GM15510 (cell line): ENCODE measurements at regions not wholly inside any gene's neighbourhood (a gene's known extent, or its start where the extent isn't known, plus 50 kb on each side); places are given as distances from the start of the nearest gene placed in this dataset.

Source experiments
- POLR2A ChIP-seq: IDR thresholded peaks from 3 replicates; pipeline ENCODE4 v1.6.1; 2011; ENCODE audit warnings: borderline replicate concordance; ENCODE audit not compliant: insufficient read length; ENCODE audit errors: extremely low read depth

DNA sequence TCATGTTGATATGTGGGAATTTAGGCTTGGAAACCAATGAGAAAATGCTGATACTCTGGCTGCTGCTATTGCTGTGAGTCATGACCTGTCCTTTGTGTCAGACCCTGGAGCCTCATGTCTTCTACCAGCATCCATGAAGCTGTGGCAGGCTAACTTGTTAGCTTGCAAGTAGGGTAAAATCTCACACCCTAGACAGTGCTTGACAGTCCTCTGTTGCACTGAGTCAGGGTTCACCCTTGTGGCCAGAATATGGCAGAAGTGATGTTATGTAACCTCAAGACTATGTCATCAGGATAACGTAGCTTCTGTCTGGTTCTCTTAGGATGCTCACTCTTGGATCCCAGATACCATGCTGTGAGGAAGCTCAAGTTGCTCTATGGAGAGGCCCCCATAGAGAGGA is 110.8 kb downstream of the LHX2 start:
- TF ChIP-seq POLR2A = no peak

DNA sequence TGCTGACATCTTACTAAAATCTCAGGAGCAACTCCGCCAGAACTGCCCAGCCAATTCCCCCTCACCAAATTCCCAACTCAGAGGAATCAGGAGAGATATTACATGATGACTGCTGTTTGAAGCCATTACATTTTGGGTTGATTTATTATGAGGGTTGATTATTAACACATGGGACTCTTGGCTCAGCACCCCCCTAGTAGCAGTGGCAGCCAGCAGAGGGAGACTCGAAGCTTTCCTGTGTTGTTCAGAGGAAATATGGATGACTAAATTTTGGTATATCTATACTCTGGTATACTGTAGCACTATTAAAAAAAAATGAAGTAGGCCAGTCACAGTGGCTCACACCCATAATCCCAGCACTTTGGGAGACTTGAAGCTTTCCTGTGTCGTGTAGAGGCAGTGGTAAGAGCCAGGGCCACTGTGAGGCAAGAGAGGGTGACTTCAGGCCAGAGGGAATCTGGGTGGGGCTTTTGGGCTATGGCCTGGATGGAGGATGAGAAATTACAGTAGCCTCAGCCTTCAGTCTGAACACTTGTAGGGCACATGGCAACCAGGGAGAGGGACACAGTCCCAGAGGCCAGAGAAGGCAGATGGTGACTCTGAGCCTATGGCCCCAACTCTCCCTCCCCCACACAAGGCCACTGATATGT is 111.4 kb downstream of the LHX2 start:
- TF ChIP-seq POLR2A = no peak

DNA sequence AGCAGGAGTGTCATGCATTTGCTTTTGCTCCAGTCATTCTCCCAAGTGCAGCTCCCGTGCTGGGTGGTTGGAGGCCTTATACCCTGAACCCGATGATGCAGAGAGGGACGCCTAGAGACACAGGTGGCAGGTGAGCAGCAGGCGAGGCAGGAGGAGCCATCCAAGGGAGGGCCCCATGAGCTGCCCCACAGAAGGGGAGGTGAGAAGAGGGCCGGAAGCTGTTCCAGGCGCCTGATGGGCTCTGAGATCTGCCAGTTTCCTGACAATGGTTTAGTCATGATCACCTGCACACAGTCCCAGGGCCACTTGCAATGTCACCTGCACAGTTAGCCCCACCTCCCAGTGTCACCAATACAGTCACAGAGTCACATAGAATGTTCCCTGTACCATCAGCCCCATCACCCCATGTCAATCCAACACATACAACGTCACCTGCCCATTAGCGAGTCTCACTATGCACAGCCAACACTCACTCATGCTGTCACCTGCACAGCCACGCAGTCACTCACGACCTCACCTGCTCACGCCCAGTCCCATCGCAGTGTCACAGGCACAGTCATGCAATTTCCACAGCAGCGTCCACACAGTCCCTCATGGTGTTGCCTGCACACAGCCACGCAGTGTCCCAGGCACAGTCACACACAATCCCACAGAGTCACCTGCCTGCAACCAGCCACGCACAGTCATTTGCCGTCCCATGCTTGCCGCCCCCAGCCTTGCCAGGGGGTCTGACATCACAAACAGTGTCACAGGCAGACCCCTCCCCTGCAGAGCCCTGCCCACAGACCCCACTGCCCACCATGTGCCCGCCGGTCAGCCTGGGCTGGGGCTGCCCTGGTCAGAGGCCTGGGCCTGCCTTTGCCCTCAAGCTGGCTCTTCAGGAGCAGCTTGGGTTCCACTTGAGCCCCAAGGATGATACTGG is 113.4 kb downstream of the LHX2 start:
- no peak for TF ChIP-seq POLR2A

DNA sequence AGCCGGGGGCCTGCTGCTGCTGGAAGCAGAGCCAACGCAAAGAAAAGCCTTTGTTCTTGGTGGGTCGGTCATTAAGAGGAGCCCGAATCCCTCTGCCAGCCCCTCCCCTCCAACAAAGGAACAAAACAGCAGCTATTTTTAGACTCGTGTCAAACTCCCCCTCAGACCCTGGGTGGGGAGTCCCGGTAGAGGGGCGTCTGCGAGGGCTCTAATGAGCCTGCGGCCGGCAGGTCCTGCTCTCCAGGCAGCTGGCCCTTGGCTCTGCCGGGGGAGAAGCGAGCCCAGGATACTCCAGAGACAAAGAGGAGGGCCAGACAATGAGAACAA is 114.0 kb downstream of the LHX2 start:
- TF ChIP-seq POLR2A = no peak

DNA sequence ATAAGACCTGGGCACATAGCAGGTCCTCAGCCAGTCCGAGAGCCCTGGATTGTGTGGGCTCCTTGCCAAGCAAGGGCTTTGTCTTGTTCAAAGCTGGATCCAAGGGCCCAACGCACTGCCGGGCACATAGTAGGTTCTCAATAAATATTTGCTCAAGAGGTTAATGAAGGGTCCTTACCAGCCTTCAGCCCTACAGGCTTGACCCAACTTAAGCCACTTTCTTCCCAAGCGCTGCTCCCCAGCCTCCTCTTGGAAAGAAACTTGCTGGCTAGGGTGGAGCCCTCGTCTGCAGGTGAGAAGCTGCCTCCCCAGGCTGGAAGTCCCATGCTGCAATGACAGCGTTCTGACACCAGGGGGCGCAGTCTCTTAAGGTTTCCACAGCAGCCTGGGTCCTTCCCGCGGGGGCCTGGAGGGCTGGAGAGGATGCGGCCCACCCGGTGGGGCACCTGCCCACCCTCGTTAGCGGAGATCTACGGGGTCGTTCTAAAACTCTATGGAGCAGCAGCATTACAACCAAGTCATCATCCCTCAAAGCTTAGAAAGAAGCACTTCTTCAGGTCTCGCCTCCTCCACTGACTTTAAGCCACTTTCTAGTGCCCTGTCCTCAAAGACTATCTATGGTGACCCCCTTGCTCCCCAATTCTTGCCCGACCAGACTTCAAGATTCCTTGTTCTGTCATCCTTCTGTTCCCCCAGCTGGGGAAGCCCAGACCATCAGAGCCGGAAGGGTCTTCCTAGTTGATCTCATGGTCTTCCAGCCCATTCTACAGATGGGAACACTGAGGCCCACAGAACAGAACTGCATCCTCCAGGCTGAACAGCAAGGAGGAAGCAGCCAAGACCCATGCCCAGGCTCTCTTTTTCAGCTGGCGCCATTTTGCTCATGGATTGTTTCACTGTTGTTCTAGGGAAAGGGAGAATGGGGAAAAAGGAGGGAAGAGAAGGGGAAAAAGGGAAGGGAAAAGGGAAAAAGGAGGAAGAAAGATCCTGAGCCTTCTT is 115.4 kb downstream of the LHX2 start:
- TF ChIP-seq POLR2A = no peak

DNA sequence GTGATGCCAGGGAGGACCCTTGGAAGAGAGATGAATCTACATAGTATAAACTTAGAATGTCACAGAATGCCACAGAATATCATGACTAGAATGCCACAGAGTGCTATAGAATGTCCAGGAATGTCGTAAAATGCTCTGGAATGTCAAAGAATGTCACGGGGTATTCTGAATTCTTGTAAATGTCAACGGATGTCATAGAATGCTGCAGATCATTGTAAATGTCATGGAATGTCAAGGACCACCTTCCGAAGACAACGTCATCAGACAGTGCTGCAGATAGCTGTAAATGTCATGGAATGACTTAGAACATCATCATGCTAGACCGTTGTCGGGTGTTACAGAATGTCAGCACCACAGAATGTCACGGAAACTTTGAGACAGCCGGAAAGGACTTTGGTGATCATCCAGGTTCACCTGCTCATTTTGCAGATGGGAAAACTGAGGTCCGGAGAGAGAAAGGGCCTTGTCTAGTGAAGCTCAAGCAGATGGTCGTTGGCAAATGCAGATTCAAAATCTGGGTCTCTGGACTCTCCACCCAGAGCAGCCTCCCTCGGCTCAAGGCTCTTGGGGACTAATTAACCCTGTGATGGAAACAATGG is 117.1 kb downstream of the LHX2 start:
- TF ChIP-seq POLR2A = no peak

DNA sequence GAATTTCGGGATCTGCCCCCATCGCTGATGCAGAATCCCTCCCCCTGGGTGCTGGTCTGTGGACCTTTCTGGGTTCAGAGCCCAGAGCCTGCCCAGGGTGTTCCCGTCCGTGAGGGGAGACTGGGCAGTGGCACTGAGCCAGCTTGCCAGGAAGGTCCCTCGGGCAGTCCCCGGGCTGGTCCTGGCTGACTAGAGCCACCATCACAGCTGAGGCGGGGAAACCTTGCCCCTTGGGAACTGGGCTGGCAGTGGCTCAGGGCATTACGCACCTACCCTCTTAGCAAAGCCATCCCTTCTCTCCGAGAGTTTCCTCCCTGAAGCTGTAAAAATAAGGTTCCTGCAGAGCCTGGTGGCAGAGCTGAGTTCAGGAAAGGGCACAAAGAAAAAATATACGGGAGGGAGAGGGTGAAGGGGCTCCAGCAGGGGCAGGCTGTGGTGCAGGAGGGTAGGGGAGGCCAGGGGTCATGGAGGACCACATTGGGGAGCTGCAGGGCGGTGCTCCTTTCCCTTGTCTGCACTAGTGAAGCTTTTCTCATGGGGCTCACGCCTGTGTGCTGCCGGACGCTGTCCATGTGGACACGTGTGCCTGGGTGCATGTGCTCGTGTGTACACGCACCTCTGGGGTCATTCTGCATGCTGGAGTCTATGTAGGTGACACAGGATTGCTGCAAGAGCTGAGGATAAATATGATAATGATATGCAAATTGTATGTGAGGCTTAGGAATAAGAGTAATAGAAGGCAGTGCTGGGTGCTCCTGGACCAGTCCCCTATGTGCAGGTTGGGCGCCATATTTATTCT is 118.9 kb downstream of the LHX2 start:
- no peak for TF ChIP-seq POLR2A

DNA sequence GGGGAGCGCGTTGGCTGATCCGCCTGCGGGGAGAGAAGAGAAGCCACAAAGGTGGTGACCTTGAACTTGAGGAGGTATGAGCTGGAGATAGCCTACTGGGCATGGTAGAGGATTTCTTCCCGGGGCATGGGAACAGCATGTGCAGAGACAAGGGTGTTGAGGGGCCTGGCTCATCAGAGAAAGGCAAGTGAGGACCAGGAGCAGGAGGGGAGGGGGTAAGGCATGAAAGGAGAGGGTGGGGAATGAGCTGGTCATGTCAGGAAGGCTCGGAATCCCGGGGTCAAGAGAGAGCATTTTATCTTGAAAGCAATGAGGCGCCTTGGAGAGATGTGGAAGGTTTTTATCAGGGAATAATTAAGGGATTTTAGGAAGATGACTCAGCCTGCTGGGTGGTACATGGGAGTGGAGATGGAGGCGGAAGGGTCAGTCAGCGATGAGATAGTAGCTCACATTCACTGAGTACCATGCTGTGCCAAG is 121.1 kb downstream of the LHX2 start:
- TF ChIP-seq POLR2A = no peak

DNA sequence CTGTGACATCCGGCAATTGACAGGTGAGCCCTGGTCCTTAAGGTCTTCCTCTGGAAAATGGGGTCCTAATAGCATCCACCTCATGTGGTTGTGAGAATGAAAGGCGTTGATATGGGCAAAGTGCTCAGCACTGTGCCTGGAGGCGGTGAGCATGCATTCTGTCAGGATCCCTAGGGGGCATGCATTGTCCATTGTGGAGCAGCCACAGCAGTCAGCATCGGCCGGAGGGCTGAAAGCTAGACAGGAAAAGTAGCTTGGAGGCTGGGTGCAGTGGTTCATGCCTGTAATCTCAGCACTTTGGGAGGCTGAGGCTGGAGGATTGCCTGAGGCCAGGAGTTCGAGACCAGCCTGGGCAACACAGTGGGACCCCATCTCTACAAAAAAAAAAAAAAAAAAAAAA is 122.2 kb downstream of the LHX2 start:
- TF ChIP-seq POLR2A = no peak

DNA sequence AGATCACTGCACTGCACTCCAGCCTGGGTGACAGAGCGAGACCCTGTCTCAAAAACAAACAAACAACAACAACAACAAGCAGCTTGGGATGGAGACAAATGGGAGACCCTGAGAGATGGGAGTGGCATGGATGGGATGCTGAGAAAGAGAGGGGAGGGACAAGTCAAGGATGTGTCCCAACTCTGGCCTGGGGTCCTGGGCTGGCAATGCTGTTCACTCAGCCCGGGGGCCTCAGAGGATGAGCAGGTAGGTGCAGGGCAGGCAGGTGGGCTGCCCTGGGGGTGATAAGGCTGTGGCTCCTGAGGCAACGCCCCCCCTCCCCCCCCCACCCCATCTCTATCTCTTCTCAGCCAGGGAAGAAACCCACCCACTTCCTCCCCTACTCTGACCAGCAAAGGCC is 123.0 kb downstream of the LHX2 start:
- no peak for TF ChIP-seq POLR2A

DNA sequence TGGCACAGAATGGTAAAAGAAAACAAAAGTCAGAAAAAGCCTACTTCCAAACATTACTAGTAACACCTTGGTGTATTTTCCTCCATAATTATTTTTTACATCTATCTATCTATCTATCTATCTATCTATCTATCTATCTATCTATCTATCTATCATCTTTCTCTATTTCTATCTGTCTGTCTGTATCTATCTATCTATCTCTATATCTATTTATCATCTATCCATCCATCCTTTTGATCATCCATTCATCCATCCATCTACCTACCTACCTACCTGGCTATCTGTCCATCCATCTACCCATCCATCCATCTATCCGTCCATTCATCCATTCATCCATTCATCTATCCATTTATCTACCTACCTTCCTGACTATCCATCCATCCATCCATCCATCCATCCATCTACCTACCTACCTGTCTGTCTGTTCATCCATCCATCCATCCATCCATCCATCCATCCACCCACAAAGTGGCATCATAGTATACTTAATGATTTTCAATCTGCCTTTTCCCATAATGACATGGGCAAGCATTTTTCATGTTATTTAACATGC is 121.9 kb upstream of the NEK6 start:
- TF ChIP-seq POLR2A = no peak

DNA sequence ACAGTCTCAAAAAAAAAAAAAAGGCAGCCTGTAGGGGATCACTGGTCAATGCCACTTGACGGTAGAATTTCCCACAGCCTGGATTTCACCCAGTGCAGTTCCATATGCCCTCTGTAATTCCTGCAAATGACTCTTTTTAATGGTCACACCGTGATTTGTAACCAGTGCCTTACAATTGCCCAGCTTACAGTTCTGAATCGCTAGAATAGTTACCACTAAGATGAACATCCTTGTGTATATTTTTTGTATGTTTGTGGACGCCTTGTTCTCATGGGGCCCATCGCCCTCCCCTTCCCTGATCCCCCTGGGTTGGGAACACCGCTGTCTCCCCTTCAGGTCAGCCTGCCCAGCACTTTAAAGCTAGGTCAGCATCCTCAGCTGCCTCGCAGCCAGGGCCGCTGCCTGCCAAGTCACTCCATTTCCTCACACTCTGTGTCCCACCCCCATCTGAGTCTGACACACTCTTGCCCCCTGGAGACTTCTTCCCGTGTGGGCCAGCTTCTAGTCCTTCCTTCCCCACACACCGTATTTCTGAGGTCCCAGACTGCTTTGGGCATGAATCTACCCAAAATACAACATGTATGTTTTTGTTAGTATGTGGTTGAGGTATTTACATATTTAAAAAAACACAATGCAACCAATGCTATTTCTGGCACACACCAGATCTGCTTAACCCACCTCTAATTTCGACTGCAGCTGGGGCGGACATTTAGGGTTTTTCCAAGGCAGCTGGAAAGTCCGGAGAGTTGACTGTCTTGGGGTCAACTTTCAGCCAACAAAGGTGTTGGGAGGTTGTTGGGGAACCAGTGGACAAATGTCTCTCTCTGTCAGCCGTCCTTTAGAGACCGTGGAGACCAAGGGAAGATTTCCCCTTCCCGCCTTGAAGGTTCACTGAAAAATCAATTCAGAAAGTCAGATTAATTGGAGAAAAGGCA is 120.5 kb upstream of the NEK6 start:
- TF ChIP-seq POLR2A = peak; percentile 24
